ENCODE measurements at regions not wholly inside any gene's neighbourhood (a gene's known extent, or its start where the extent isn't known, plus 50 kb on each side); places are given as distances from the start of the nearest gene placed in this dataset.

DNA sequence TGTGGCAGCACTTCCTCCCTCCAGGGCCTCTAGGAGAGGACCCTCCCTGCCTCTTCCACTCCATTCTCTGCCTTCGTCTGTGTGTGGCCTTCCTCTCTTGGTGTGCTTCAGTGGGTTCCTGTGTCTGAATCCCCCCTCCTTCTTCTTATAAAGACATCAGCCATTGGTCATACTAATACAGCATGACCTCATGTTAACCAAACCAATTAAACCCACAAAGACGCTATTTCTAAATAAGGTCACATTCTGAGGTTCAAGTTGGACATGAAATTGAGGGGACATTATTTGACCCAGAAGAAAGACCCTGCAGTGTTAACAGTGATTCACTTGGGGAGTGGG is 398.6 kb downstream of the SHANK2 start:
- CTCF ChIA-PET = no interaction called here

GRCh38 chr11:70854201-70854600 is 398.2 kb downstream of the SHANK2 start:
- H3K9me2 ChIP-seq (ENCODE audit: insufficient read depth) = no peaks in the 10 kb centered on the region
- POLR2A ChIA-PET (ENCODE audit: unreplicated experiment) = no interaction called here

More for the DNA sequence above, 398.6 kb downstream of the SHANK2 start:
- Histone ChIP-seq H4K20me1 (ENCODE audit: insufficient read depth) (0 out of 2 replicates have a peak, but pooled peaks cover 4% of the 10 kb centered on the region), H3K9me2 (ENCODE audit: insufficient read depth) (no peaks in the 10 kb centered on the region), H3F3A (ENCODE audit: insufficient read depth, low read depth) (no peaks in the 10 kb centered on the region), H3K36me3 (ENCODE audit: low read depth) (no peaks in the 10 kb centered on the region), H3K79me2 (ENCODE audit: low read depth) (no peaks in the 10 kb centered on the region), H3K4me2 (no peak overlapping the region), H3K27ac (no peak overlapping the region), H2AFZ (no peak overlapping the region), H3K4me3 (no peak overlapping the region), H3K9me3 (ENCODE audit: insufficient read depth, low read depth) (no peaks in the 10 kb centered on the region), H3K27me3 (ENCODE audit: insufficient read depth, low read depth) (no peaks in the 10 kb centered on the region), H3K4me1 (replicated peaks; ENCODE audit: insufficient read depth) (no peaks in the 10 kb centered on the region)
- TF ChIP-seq EZH2 (IDR thresholded peaks at IDR 0.05; ENCODE audit: low read depth) = no peak
- TF ChIP-seq, protein P1, sequence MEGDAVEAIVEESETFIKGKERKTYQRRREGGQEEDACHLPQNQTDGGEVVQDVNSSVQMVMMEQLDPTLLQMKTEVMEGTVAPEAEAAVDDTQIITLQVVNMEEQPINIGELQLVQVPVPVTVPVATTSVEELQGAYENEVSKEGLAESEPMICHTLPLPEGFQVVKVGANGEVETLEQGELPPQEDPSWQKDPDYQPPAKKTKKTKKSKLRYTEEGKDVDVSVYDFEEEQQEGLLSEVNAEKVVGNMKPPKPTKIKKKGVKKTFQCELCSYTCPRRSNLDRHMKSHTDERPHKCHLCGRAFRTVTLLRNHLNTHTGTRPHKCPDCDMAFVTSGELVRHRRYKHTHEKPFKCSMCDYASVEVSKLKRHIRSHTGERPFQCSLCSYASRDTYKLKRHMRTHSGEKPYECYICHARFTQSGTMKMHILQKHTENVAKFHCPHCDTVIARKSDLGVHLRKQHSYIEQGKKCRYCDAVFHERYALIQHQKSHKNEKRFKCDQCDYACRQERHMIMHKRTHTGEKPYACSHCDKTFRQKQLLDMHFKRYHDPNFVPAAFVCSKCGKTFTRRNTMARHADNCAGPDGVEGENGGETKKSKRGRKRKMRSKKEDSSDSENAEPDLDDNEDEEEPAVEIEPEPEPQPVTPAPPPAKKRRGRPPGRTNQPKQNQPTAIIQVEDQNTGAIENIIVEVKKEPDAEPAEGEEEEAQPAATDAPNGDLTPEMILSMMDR (conservative IDR thresholded peaks at IDR 0.05) = no peak
- no peak for DNase-seq
- no TSS peak for BruUV-seq (replicated peaks)
- POLR2A ChIA-PET (ENCODE audit: unreplicated experiment) = no interaction called here
- intact Hi-C loops (cut with micrococcal nuclease; ENCODE audit: unreplicated experiment) = no loop called here

GRCh38 chr11:70854901-70855556 is 397.3 kb downstream of the SHANK2 start:
- Histone ChIP-seq H3K79me2 (ENCODE audit: low read depth) (no peaks in the 10 kb centered on the region), H3K4me1 (replicated peaks; ENCODE audit: insufficient read depth) (no peaks in the 10 kb centered on the region), H3K9me2 (ENCODE audit: insufficient read depth) (no peaks in the 10 kb centered on the region), H3K9me3 (ENCODE audit: insufficient read depth, low read depth) (no peaks in the 10 kb centered on the region), H3K27ac (no peak overlapping the region), H2AFZ (no peak overlapping the region), H3K4me3 (no peak overlapping the region), H3K4me2 (no peak overlapping the region), H3K36me3 (ENCODE audit: low read depth) (no peaks in the 10 kb centered on the region), H4K20me1 (ENCODE audit: insufficient read depth) (0 out of 2 replicates have a peak, but pooled peaks cover 4% of the 10 kb centered on the region), H3F3A (ENCODE audit: insufficient read depth, low read depth) (no peaks in the 10 kb centered on the region), H3K27me3 (ENCODE audit: insufficient read depth, low read depth) (no peaks in the 10 kb centered on the region)
- ChIA-PET CTCF (no interaction called here), POLR2A (ENCODE audit: unreplicated experiment) (no interaction called here)
- TF ChIP-seq EZH2 (IDR thresholded peaks at IDR 0.05; ENCODE audit: low read depth) = no peak
- TF ChIP-seq, protein P1 (conservative IDR thresholded peaks at IDR 0.05) = no peak
- no peak for DNase-seq
- BruUV-seq (replicated peaks) = no TSS peak
- intact Hi-C loops (cut with micrococcal nuclease; ENCODE audit: unreplicated experiment) = no loop called here

More at GRCh38 chr11:70854201-70854600, 398.2 kb downstream of the SHANK2 start:
- Histone ChIP-seq H3K9me3 (ENCODE audit: insufficient read depth, low read depth) (no peaks in the 10 kb centered on the region), H3K4me1 (replicated peaks; ENCODE audit: insufficient read depth) (no peaks in the 10 kb centered on the region), H3K27ac (no peak overlapping the region), H3K79me2 (ENCODE audit: low read depth) (no peaks in the 10 kb centered on the region), H3K36me3 (ENCODE audit: low read depth) (no peaks in the 10 kb centered on the region), H3K4me3 (no peak overlapping the region), H3K4me2 (no peak overlapping the region), H3F3A (ENCODE audit: insufficient read depth, low read depth) (no peaks in the 10 kb centered on the region), H3K27me3 (ENCODE audit: insufficient read depth, low read depth) (no peaks in the 10 kb centered on the region), H4K20me1 (ENCODE audit: insufficient read depth) (0 out of 2 replicates have a peak, but pooled peaks cover 4% of the 10 kb centered on the region), H2AFZ (no peak overlapping the region)
- TF ChIP-seq, protein P1 (conservative IDR thresholded peaks at IDR 0.05) = no peak
- TF ChIP-seq EZH2 (IDR thresholded peaks at IDR 0.05; ENCODE audit: low read depth) = no peak
- CTCF ChIA-PET = no interaction called here
- BruUV-seq (replicated peaks) = no TSS peak
- intact Hi-C loops (cut with micrococcal nuclease; ENCODE audit: unreplicated experiment) = no loop called here
- no peak for DNase-seq
